OCI-LY7 (cell line): ENCODE measurements at regions not wholly inside any gene's neighbourhood (a gene's known extent, or its start where the extent isn't known, plus 50 kb on each side); places are given as distances from the start of the nearest gene placed in this dataset.

ENCODE experiments used
- BruUV-seq: library from RNA; stranded (reverse); fragments of 400-500 nt; replicated peaks from 2 replicates; lab custom pipeline; 2021; lab: Mats Ljungman, UMichigan
- CTCF ChIA-PET: fragments of 300-600 bp; sonication (Branson Sonifier 250); formaldehyde crosslinking; loops from one replicate; lab custom pipeline; 2022; ENCODE audit warnings: antibody characterized with exemption; ENCODE audit not compliant: unreplicated experiment; lab: Charles Lee
- POLR2A ChIA-PET: fragments of 300-600 bp; sonication (Branson Sonifier 250); formaldehyde crosslinking; loops from one replicate; lab custom pipeline; 2022; ENCODE audit warnings: antibody characterized with exemption; lab: Charles Lee
- DNase-seq: peaks from one replicate; pipeline ENCODE4 v3.0.0-alpha.2; 2015; ENCODE audit warnings: low spot score
- H2AFZ ChIP-seq: fragments of 200-600 bp; sonication (generic), shearing (Covaris generic); 2 replicates; pipeline ENCODE4 v1.6.1; 2014; ENCODE audit warnings: mild to moderate bottlenecking, antibody characterized with exemption, low read length, moderate library complexity
- H3K27ac ChIP-seq: fragments of 200-600 bp; sonication (generic); 2 replicates; pipeline ENCODE4 v1.5.1; 2014; ENCODE audit warnings: mixed run types, low read depth, mild to moderate bottlenecking, moderate library complexity, low read length, inconsistent platforms; ENCODE audit not compliant: poor library complexity, severe bottlenecking
- H3K36me3 ChIP-seq: fragments of 200-600 bp; sonication (generic); 2 replicates; pipeline ENCODE4 v1.6.1; 2014; ENCODE audit warnings: mild to moderate bottlenecking, antibody characterized with exemption, low read length, moderate library complexity, mixed read lengths; ENCODE audit not compliant: insufficient read depth
- H3K4me1 ChIP-seq: fragments of 200-600 bp; sonication (generic); 2 replicates; pipeline ENCODE4 v1.5.1; 2014; ENCODE audit warnings: mild to moderate bottlenecking, low read length; ENCODE audit not compliant: insufficient read depth, poor library complexity, severe bottlenecking
- H3K4me2 ChIP-seq: fragments of 200-600 bp; sonication (generic); 2 replicates; pipeline ENCODE4 v1.6.1; 2014; ENCODE audit warnings: mild to moderate bottlenecking, low read length
- H3K4me3 ChIP-seq: fragments of 200-600 bp; sonication (generic); 2 replicates; pipeline ENCODE4 v1.5.1; 2014; ENCODE audit warnings: mild to moderate bottlenecking, low read depth, low read length; ENCODE audit not compliant: poor library complexity, severe bottlenecking
- H3K79me2 ChIP-seq: fragments of 200-600 bp; sonication (generic); 2 replicates; pipeline ENCODE4 v1.6.1; 2016; ENCODE audit warnings: low read depth, mild to moderate bottlenecking, low read length, moderate library complexity, mixed read lengths; ENCODE audit not compliant: insufficient read depth
- H3K9me2 ChIP-seq: fragments of 200-600 bp; sonication (generic); 2 replicates; pipeline ENCODE4 v1.6.1; 2016; ENCODE audit warnings: mild to moderate bottlenecking, low read length, mixed read lengths; ENCODE audit not compliant: insufficient read depth
- H3K9me3 ChIP-seq: fragments of 200-600 bp; sonication (generic); 2 replicates; pipeline ENCODE4 v1.6.1; 2014; ENCODE audit warnings: mild to moderate bottlenecking, mixed run types, low read length, mixed read lengths
- H4K20me1 ChIP-seq: fragments of 200-600 bp; sonication (generic); 2 replicates; pipeline ENCODE4 v1.6.1; 2014; ENCODE audit warnings: mild to moderate bottlenecking, antibody characterized with exemption, low read length, moderate library complexity, mixed read lengths; ENCODE audit not compliant: insufficient read depth
- EZH2phosphoT487 ChIP-seq: fragments of 200-600 bp; sonication (generic); IDR thresholded peaks from 2 replicates; pipeline ENCODE4 v1.6.1; 2018; ENCODE audit warnings: low read depth, borderline replicate concordance, mild to moderate bottlenecking, mixed run types, antibody characterized with exemption, low read length, moderate library complexity, mixed read lengths
- intact Hi-C: fragments of 100-400 bp; cut with micrococcal nuclease; formaldehyde crosslinking; loops from one replicate; pipeline ENCODE4 v1.10.0; 2022; ENCODE audit not compliant: unreplicated experiment
- TF ChIP-seq, protein P1 (sequence below): fragments of 200-600 bp; sonication (generic); conservative IDR thresholded peaks from 2 replicates; pipeline ENCODE4 v1.5.1; 2014; ENCODE audit warnings: mild to moderate bottlenecking, antibody characterized with exemption, low read length, moderate library complexity, mixed read lengths

DNA sequence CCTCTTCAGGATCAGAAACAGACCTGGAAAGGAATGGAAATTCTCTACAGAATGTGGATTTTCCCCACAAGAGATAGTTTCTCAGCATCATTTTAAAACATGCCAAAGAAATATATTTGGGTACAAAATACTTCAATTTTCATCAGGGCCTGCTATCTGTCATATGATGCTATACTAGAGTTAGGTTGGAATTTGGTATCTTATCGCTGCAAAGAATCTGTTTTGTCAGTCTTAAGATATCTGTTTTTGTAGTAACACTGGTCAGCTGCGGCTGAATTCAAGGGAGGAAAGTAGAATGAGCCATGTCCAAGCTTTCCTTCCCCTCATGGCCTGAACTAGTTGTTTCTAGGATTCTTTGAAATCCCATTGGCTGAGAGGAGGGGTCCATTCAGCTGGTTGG lies 806.4 kb downstream of the KCNA4 start:
- POLR2A ChIA-PET = no interaction called here

DNA sequence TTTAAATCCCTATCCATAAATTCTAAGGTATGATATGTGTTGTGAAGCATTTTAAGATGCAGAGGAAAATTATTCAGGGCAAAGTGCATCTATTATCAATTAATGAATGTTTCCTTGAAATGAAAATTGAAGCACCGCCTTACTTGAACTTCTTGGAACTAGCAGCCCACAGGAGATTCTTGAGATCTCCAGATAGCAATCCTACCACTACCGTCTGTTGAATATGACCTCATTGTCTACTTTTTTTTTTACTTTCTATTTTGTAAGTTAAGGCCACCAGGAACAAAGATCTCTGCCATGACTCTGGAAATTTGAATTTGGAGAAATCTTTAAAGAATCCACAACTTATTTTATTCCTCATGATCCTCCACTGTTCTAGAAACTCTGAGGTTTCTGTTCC lies 808.7 kb downstream of the KCNA4 start:
- intact Hi-C loops = no loop called here
- H3K9me2 ChIP-seq = no peaks in the 10 kb centered on the region
- no peaks in the 10 kb centered on the region for H3K36me3 ChIP-seq
- H3K79me2 ChIP-seq = no peaks in the 10 kb centered on the region
- no peaks in the 10 kb centered on the region for H4K20me1 ChIP-seq
- no peak for DNase-seq
- no peak overlapping the region for H3K27ac ChIP-seq
- no peak overlapping the region for H2AFZ ChIP-seq
- H3K4me2 ChIP-seq = no peak overlapping the region
- CTCF ChIA-PET = no interaction called here
- H3K4me3 ChIP-seq = no peak overlapping the region
- no TSS peak for BruUV-seq
- no peaks in the 10 kb centered on the region for H3K9me3 ChIP-seq
- POLR2A ChIA-PET = no interaction called here
- H3K4me1 ChIP-seq = no peaks in the 10 kb centered on the region
- TF ChIP-seq, protein P1, sequence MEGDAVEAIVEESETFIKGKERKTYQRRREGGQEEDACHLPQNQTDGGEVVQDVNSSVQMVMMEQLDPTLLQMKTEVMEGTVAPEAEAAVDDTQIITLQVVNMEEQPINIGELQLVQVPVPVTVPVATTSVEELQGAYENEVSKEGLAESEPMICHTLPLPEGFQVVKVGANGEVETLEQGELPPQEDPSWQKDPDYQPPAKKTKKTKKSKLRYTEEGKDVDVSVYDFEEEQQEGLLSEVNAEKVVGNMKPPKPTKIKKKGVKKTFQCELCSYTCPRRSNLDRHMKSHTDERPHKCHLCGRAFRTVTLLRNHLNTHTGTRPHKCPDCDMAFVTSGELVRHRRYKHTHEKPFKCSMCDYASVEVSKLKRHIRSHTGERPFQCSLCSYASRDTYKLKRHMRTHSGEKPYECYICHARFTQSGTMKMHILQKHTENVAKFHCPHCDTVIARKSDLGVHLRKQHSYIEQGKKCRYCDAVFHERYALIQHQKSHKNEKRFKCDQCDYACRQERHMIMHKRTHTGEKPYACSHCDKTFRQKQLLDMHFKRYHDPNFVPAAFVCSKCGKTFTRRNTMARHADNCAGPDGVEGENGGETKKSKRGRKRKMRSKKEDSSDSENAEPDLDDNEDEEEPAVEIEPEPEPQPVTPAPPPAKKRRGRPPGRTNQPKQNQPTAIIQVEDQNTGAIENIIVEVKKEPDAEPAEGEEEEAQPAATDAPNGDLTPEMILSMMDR = no peak
- no peak for TF ChIP-seq EZH2phosphoT487

More for the DNA sequence above, 806.4 kb downstream of the KCNA4 start:
- H3K4me1 ChIP-seq = no peaks in the 10 kb centered on the region
- BruUV-seq = no TSS peak
- intact Hi-C loops = no loop called here
- no peaks in the 10 kb centered on the region for H3K79me2 ChIP-seq
- no peaks in the 10 kb centered on the region for H3K9me3 ChIP-seq
- no peaks in the 10 kb centered on the region for H4K20me1 ChIP-seq
- CTCF ChIA-PET = no interaction called here
- TF ChIP-seq, protein P1 = no peak
- no peak for TF ChIP-seq EZH2phosphoT487
- DNase-seq = no peak
- no peak overlapping the region for H2AFZ ChIP-seq
- H3K9me2 ChIP-seq = no peaks in the 10 kb centered on the region
- H3K36me3 ChIP-seq = no peaks in the 10 kb centered on the region
- no peak overlapping the region for H3K27ac ChIP-seq
- no peak overlapping the region for H3K4me3 ChIP-seq
- no peak overlapping the region for H3K4me2 ChIP-seq

DNA sequence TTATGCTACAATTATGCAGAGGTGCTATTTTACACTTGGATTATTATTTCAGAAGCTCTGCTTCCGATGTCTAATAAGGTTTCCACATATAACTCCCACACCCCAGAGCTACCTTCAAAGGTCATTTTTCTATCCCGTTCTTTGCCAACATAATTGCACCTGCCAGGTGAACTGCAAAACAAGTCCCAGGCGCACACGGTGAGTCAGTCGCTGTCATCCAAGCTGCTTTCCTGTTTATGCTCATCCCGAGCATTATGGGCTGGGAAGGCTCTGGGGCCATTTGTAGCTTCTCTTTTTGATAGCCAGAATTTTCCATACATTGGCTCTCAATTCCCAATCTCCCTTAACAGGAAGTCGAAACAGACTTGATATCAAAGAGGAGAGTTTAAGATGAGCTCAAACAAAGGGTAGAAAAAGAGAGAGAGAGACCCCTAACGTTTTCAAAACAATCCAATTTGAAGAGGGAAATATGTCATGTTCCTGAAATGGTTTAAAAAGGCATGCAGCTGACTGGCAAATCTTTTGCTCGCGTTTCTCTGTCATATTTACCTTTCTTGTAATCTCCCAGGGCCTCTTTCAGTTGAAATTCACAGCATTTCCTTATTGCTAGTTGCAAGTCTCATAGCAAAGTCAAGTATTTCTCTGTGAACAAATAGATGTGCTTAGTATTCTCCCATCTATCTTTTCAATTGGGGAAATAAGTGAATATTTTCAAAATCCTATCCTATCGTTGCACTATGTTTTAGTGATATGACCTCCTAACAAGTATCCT lies 815.9 kb downstream of the KCNA4 start:
- CTCF ChIA-PET = no interaction called here

More for the DNA sequence above, 815.9 kb downstream of the KCNA4 start:
- no peaks in the 10 kb centered on the region for H3K9me3 ChIP-seq
- no peaks in the 10 kb centered on the region for H4K20me1 ChIP-seq
- no peak overlapping the region for H3K4me3 ChIP-seq
- no peaks in the 10 kb centered on the region for H3K9me2 ChIP-seq
- intact Hi-C loops = no loop called here
- no peaks in the 10 kb centered on the region for H3K4me1 ChIP-seq
- H3K36me3 ChIP-seq = no peaks in the 10 kb centered on the region
- TF ChIP-seq, protein P1 = no peak
- TF ChIP-seq EZH2phosphoT487 = no peak
- DNase-seq = no peak
- POLR2A ChIA-PET = interaction anchor here (0.5 kb wide), 1 partner anchor 1465 kb away, joined by 4 read pairs; no protein-coding TSS in a partner anchor
- H3K27ac ChIP-seq = no peak overlapping the region
- H2AFZ ChIP-seq = no peak overlapping the region
- no peaks in the 10 kb centered on the region for H3K79me2 ChIP-seq
- no TSS peak for BruUV-seq
- no peak overlapping the region for H3K4me2 ChIP-seq
